OCI-LY7 (cell line): ENCODE measurements at regions not wholly inside any gene's neighbourhood (a gene's known extent, or its start where the extent isn't known, plus 50 kb on each side); places are given as distances from the start of the nearest gene placed in this dataset.

Experiments
- BruUV-seq: library from RNA; stranded (reverse); fragments of 400-500 nt; replicated peaks from 2 replicates; lab custom pipeline; 2021; lab: Mats Ljungman, UMichigan
- CTCF ChIA-PET: fragments of 300-600 bp; sonication (Branson Sonifier 250); formaldehyde crosslinking; loops from one replicate; lab custom pipeline; 2022; ENCODE audit warnings: antibody characterized with exemption; ENCODE audit not compliant: unreplicated experiment; lab: Charles Lee
- POLR2A ChIA-PET: fragments of 300-600 bp; sonication (Branson Sonifier 250); formaldehyde crosslinking; loops from one replicate; lab custom pipeline; 2022; ENCODE audit warnings: antibody characterized with exemption; lab: Charles Lee
- DNase-seq: peaks from one replicate; pipeline ENCODE4 v3.0.0-alpha.2; 2015; ENCODE audit warnings: low spot score
- H2AFZ ChIP-seq: fragments of 200-600 bp; sonication (generic), shearing (Covaris generic); 2 replicates; pipeline ENCODE4 v1.6.1; 2014; ENCODE audit warnings: mild to moderate bottlenecking, antibody characterized with exemption, low read length, moderate library complexity
- H3K27ac ChIP-seq: fragments of 200-600 bp; sonication (generic); 2 replicates; pipeline ENCODE4 v1.5.1; 2014; ENCODE audit warnings: mixed run types, low read depth, mild to moderate bottlenecking, moderate library complexity, low read length, inconsistent platforms; ENCODE audit not compliant: poor library complexity, severe bottlenecking
- H3K36me3 ChIP-seq: fragments of 200-600 bp; sonication (generic); 2 replicates; pipeline ENCODE4 v1.6.1; 2014; ENCODE audit warnings: mild to moderate bottlenecking, antibody characterized with exemption, low read length, moderate library complexity, mixed read lengths; ENCODE audit not compliant: insufficient read depth
- H3K4me1 ChIP-seq: fragments of 200-600 bp; sonication (generic); 2 replicates; pipeline ENCODE4 v1.5.1; 2014; ENCODE audit warnings: mild to moderate bottlenecking, low read length; ENCODE audit not compliant: insufficient read depth, poor library complexity, severe bottlenecking
- H3K4me2 ChIP-seq: fragments of 200-600 bp; sonication (generic); 2 replicates; pipeline ENCODE4 v1.6.1; 2014; ENCODE audit warnings: mild to moderate bottlenecking, low read length
- H3K4me3 ChIP-seq: fragments of 200-600 bp; sonication (generic); 2 replicates; pipeline ENCODE4 v1.5.1; 2014; ENCODE audit warnings: mild to moderate bottlenecking, low read depth, low read length; ENCODE audit not compliant: poor library complexity, severe bottlenecking
- H3K79me2 ChIP-seq: fragments of 200-600 bp; sonication (generic); 2 replicates; pipeline ENCODE4 v1.6.1; 2016; ENCODE audit warnings: low read depth, mild to moderate bottlenecking, low read length, moderate library complexity, mixed read lengths; ENCODE audit not compliant: insufficient read depth
- H3K9me2 ChIP-seq: fragments of 200-600 bp; sonication (generic); 2 replicates; pipeline ENCODE4 v1.6.1; 2016; ENCODE audit warnings: mild to moderate bottlenecking, low read length, mixed read lengths; ENCODE audit not compliant: insufficient read depth
- H3K9me3 ChIP-seq: fragments of 200-600 bp; sonication (generic); 2 replicates; pipeline ENCODE4 v1.6.1; 2014; ENCODE audit warnings: mild to moderate bottlenecking, mixed run types, low read length, mixed read lengths
- H4K20me1 ChIP-seq: fragments of 200-600 bp; sonication (generic); 2 replicates; pipeline ENCODE4 v1.6.1; 2014; ENCODE audit warnings: mild to moderate bottlenecking, antibody characterized with exemption, low read length, moderate library complexity, mixed read lengths; ENCODE audit not compliant: insufficient read depth
- EZH2phosphoT487 ChIP-seq: fragments of 200-600 bp; sonication (generic); IDR thresholded peaks from 2 replicates; pipeline ENCODE4 v1.6.1; 2018; ENCODE audit warnings: low read depth, borderline replicate concordance, mild to moderate bottlenecking, mixed run types, antibody characterized with exemption, low read length, moderate library complexity, mixed read lengths
- intact Hi-C: fragments of 100-400 bp; cut with micrococcal nuclease; formaldehyde crosslinking; loops from one replicate; pipeline ENCODE4 v1.10.0; 2022; ENCODE audit not compliant: unreplicated experiment
- TF ChIP-seq, protein P1 (sequence below): fragments of 200-600 bp; sonication (generic); conservative IDR thresholded peaks from 2 replicates; pipeline ENCODE4 v1.5.1; 2014; ENCODE audit warnings: mild to moderate bottlenecking, antibody characterized with exemption, low read length, moderate library complexity, mixed read lengths

DNA sequence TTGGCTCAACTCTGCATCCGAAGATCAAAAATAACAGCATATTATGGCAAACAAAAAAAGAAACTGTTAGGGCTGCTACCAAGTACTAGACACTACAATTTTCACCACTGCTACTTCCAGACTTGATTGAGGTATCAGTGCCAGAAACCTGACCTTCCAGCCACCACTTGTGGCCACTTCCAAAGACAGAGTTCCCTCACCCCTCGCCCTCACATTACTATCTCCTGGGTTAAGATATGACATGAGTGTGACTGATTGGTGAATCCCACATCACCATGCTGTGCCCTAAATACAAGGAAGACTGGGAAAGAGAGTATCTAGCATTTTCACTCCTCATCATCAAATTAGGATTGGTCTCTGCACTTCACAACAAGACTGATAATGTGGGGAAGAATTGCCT lies 296.1 kb upstream of the NT5C1B start:
- Histone ChIP-seq H3K79me2 (no peaks in the 10 kb centered on the region), H3K36me3 (no peaks in the 10 kb centered on the region), H3K27ac (no peak overlapping the region), H3K4me1 (no peaks in the 10 kb centered on the region), H3K9me3 (no peaks in the 10 kb centered on the region), H2AFZ (no peak overlapping the region), H4K20me1 (no peaks in the 10 kb centered on the region), H3K4me2 (no peak overlapping the region), H3K9me2 (no peaks in the 10 kb centered on the region), H3K4me3 (no peak overlapping the region)
- intact Hi-C loops, result loop anchor here (5.0 to 10.0 kb wide), 3 partner anchors 117 to 361 kb away; no protein-coding TSS in a partner anchor
- no peak for DNase-seq
- POLR2A ChIA-PET, result no interaction called here
- TF ChIP-seq EZH2phosphoT487, result no peak
- TF ChIP-seq, protein P1, sequence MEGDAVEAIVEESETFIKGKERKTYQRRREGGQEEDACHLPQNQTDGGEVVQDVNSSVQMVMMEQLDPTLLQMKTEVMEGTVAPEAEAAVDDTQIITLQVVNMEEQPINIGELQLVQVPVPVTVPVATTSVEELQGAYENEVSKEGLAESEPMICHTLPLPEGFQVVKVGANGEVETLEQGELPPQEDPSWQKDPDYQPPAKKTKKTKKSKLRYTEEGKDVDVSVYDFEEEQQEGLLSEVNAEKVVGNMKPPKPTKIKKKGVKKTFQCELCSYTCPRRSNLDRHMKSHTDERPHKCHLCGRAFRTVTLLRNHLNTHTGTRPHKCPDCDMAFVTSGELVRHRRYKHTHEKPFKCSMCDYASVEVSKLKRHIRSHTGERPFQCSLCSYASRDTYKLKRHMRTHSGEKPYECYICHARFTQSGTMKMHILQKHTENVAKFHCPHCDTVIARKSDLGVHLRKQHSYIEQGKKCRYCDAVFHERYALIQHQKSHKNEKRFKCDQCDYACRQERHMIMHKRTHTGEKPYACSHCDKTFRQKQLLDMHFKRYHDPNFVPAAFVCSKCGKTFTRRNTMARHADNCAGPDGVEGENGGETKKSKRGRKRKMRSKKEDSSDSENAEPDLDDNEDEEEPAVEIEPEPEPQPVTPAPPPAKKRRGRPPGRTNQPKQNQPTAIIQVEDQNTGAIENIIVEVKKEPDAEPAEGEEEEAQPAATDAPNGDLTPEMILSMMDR, result no peak
- CTCF ChIA-PET, result no interaction called here
- no TSS peak for BruUV-seq

DNA sequence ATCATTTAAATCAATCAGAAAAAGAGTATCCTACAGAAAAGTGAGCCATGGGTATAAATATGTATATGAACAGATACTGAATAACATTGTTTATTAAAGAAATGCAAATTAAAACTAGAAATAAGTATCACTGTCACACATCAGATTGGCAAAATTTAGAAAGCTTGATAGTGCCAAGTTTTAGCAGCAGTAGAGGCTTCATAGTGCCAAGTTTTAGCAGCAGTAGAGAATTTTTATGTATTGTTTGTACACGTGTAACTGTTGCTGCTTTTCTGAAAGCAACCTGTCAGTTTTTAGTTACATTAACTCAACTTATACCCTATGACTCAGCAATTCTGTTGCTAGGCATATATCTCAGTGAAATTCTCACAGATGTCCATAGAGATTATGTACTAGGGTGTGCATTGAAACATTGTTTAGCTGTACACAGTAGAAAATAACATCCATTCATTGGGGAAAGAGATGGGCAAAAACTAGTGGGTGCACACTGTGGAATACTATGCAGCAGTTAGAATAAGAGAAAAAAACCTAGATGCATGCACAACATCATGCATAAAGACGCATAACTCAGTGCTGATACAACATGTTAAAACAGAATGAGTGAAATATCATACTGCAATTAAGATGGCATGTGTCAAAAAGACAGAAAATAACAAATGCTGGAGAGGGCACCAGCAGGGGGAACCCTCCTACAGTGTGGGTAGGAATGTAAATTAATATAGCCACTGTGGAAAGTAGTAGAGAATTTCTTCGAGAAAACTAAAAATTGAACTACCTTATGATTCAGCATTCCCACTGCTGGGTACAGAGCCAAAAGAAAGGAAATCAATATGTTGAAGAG lies 294.5 kb upstream of the NT5C1B start:
- Histone ChIP-seq H3K4me1 (no peaks in the 10 kb centered on the region), H3K36me3 (no peaks in the 10 kb centered on the region), H2AFZ (no peak overlapping the region), H4K20me1 (no peaks in the 10 kb centered on the region), H3K79me2 (no peaks in the 10 kb centered on the region), H3K9me2 (no peaks in the 10 kb centered on the region), H3K4me3 (no peak overlapping the region), H3K9me3 (no peaks in the 10 kb centered on the region), H3K4me2 (no peak overlapping the region), H3K27ac (no peak overlapping the region)
- peak; percentile 29 for DNase-seq
- intact Hi-C loops, result loop anchor here (5.0 to 10.0 kb wide), 3 partner anchors 231 to 478 kb away; no protein-coding TSS in a partner anchor
- CTCF ChIA-PET, result no interaction called here
- POLR2A ChIA-PET, result no interaction called here
- TF ChIP-seq, protein P1, result peak; percentile 74
- no peak for TF ChIP-seq EZH2phosphoT487
- no TSS peak for BruUV-seq

DNA sequence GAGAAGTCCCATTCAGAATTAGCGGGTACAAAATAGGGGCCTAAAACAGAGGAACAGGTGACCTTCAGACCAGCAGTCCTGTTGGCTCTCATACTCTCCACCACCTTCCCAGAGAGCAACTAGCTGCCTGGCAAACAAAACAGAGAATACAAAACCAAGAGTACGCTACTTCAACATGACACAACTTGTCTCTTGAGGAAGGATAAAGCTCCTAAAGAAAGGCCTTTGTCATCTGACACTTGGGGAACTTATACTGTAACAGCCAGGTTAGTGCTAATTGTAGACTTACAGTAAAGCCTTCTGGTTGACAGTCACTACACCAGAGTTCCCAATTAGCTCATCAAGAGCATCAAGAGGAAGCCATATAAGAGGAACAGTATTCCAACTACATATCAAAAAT lies 282.1 kb upstream of the NT5C1B start:
- intact Hi-C loops, result no loop called here
- TF ChIP-seq, protein P1, result no peak
- TF ChIP-seq EZH2phosphoT487, result no peak
- H3K9me3 ChIP-seq, result no peaks in the 10 kb centered on the region
- no peaks in the 10 kb centered on the region for H4K20me1 ChIP-seq
- no peaks in the 10 kb centered on the region for H3K79me2 ChIP-seq
- H3K4me1 ChIP-seq, result no peaks in the 10 kb centered on the region
- DNase-seq, result no peak
- no peak overlapping the region for H2AFZ ChIP-seq
- no peak overlapping the region for H3K27ac ChIP-seq
- CTCF ChIA-PET, result interaction anchor here (0.6 kb wide), 1 partner anchor 559 kb away, joined by 3 read pairs; no protein-coding TSS in a partner anchor
- POLR2A ChIA-PET, result interaction anchor here (1.1 kb wide), 1 partner anchor 476 kb away, joined by 3 read pairs; no protein-coding TSS in a partner anchor
- no peak overlapping the region for H3K4me3 ChIP-seq
- BruUV-seq, result no TSS peak
- H3K9me2 ChIP-seq, result no peaks in the 10 kb centered on the region
- H3K36me3 ChIP-seq, result no peaks in the 10 kb centered on the region
- no peak overlapping the region for H3K4me2 ChIP-seq
